BE2C (cell line): ENCODE measurements at regions not wholly inside any gene's neighbourhood (a gene's known extent, or its start where the extent isn't known, plus 50 kb on each side); places are given as distances from the start of the nearest gene placed in this dataset.
A peak's percentile ranks its signal among the peaks of the same experiment; 100 is the strongest.

Source experiments
- DNase-seq: peaks from one replicate; pipeline ENCODE4 v3.0.0-alpha.2; 2020
- H3K27me3 ChIP-seq: fragments of 250-450 bp; sonication (Bioruptor Pico); 2 replicates; pipeline ENCODE4 v1.5.1; 2020; ENCODE audit warnings: mild to moderate bottlenecking
- H3K36me3 ChIP-seq: fragments of 250-450 bp; sonication (Bioruptor Pico); 2 replicates; pipeline ENCODE4 v1.5.1; 2020; ENCODE audit warnings: mild to moderate bottlenecking
- H3K4me1 ChIP-seq: fragments of 250-450 bp; sonication (Bioruptor Pico); 2 replicates; pipeline ENCODE4 v1.5.1; 2020
- H3K4me3 ChIP-seq: 2 replicates; pipeline ENCODE4 v1.5.1; 2011; ENCODE audit warnings: low read depth, low read length
- H3K9me3 ChIP-seq: fragments of 250-450 bp; sonication (Bioruptor Pico); 2 replicates; pipeline ENCODE4 v1.5.1; 2020
- CTCF ChIP-seq: IDR thresholded peaks from 2 replicates; pipeline ENCODE4 v1.5.1; 2012; ENCODE audit warnings: mild to moderate bottlenecking, low read depth, low read length

- no peak for DNase-seq
- no peaks in the 10 kb centered on the region for H3K4me1 ChIP-seq
- H3K9me3 ChIP-seq: no peaks in the 10 kb centered on the region
- H3K27me3 ChIP-seq: no peaks in the 10 kb centered on the region; the same call in 1 of the 2 replicates
- H3K4me3 ChIP-seq: no peak overlapping the region
- no peaks in the 10 kb centered on the region for H3K36me3 ChIP-seq
- TF ChIP-seq CTCF: no peak
These were observed 529.8 kb upstream of the GOLIM4 start for GRCh38 chr3:168625477-168625876.

- no peak for DNase-seq
- Histone ChIP-seq H3K4me3 (no peak overlapping the region), H3K36me3 (no peaks in the 10 kb centered on the region), H3K27me3 (no peaks in the 10 kb centered on the region; the same call in 1 of the 2 replicates), H3K9me3 (no peaks in the 10 kb centered on the region), H3K4me1 (no peaks in the 10 kb centered on the region)
- TF ChIP-seq CTCF: no peak
These were observed 529.2 kb upstream of the GOLIM4 start for GRCh38 chr3:168624892-168625448.

- no peaks in the 10 kb centered on the region for H3K4me1 ChIP-seq
- H3K36me3 ChIP-seq: no peaks in the 10 kb centered on the region
- no peak for DNase-seq
- no peaks in the 10 kb centered on the region for H3K9me3 ChIP-seq
- no peak overlapping the region for H3K4me3 ChIP-seq
- no peak for TF ChIP-seq CTCF
- H3K27me3 ChIP-seq: no peaks in the 10 kb centered on the region; the same call in 1 of the 2 replicates
These were observed 528.5 kb upstream of the GOLIM4 start for GRCh38 chr3:168624195-168624594.

GRCh38 chr3:168622795-168623194 lies 527.1 kb upstream of the GOLIM4 start:
- Histone ChIP-seq H3K4me1 (no peaks in the 10 kb centered on the region), H3K4me3 (no peak overlapping the region), H3K36me3 (no peaks in the 10 kb centered on the region), H3K9me3 (no peaks in the 10 kb centered on the region), H3K27me3 (no peaks in the 10 kb centered on the region; the same call in 1 of the 2 replicates)
- no peak for TF ChIP-seq CTCF
- no peak for DNase-seq

- peak; percentile 48 for DNase-seq
- Histone ChIP-seq H3K36me3 (no peaks in the 10 kb centered on the region), H3K9me3 (no peaks in the 10 kb centered on the region), H3K27me3 (no peaks in the 10 kb centered on the region), H3K4me1 (no peaks in the 10 kb centered on the region), H3K4me3 (no peak overlapping the region)
- peak; percentile 70 for TF ChIP-seq CTCF
These were observed 525.1 kb upstream of the GOLIM4 start for GRCh38 chr3:168620854-168621253.

GRCh38 chr3:168618827-168619470 lies 523.2 kb upstream of the GOLIM4 start:
- TF ChIP-seq CTCF: no peak
- Histone ChIP-seq H3K4me1 (no peaks in the 10 kb centered on the region), H3K9me3 (no peaks in the 10 kb centered on the region), H3K27me3 (no peaks in the 10 kb centered on the region), H3K4me3 (no peak overlapping the region), H3K36me3 (no peaks in the 10 kb centered on the region)
- no peak for DNase-seq
